ENCODE measurements at regions not wholly inside any gene's neighbourhood (a gene's known extent, or its start where the extent isn't known, plus 50 kb on each side); places are given as distances from the start of the nearest gene placed in this dataset.

DNA sequence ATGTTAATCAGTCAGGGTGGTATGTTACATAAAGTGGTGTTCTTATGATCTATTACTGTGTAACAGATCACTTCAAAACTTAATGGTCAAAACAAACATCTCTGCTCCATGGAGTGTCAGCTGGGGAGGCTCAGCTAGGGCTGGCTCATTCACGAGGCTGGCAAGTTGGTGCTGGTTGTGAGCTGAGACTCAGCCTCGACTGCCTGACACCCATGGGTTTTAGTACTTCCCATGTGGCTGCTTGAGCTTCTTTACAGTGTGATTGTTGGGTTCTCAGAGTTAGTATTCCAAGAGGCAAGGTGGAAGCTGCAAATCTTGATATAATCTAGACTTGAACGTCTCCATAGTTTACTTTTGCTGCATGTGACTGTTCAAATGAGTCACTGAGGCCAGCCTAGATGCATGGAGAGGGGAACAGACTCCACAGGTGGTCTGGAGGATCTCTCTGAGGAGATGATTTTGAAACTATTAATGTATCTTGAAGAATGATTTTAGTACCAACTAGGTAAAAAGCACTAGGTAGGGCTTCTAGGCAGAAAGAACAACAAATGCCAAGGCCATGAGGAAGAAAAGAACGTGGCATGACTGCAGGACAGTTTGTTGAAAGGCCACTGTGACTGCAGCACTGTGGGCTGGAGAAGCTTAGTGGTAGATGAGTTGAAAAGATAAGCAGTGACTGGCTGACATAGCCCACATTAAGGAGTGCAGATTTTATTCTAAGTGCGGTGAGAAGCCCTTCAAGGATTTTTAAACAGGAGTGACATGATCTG lies 281.1 kb upstream of the PROK2 start:
- no peak overlapping the region for H4K5ac ChIP-seq (ENCODE audit: insufficient read length, low read depth, low read length)
- H2BK12ac ChIP-seq (ENCODE audit: insufficient read length, low read depth, low read length), result no peak overlapping the region
- H3K27me3 ChIP-seq (ENCODE audit: insufficient read depth, low read length), result no peaks in the 10 kb centered on the region
- no peak overlapping the region for H3K23ac ChIP-seq (ENCODE audit: insufficient read length, low read depth, low read length)
- H3K9me3 ChIP-seq (ENCODE audit: control insufficient read depth, low read depth, low read length), result no peaks in the 10 kb centered on the region
- H3K14ac ChIP-seq (ENCODE audit: insufficient read depth, low read length), result no peak overlapping the region
- no peak overlapping the region for H2AFZ ChIP-seq (ENCODE audit: low read length)
- H2BK120ac ChIP-seq (ENCODE audit: low read depth, low read length, poor library complexity, severe bottlenecking), result no peak overlapping the region
- H3K4me1 ChIP-seq (ENCODE audit: insufficient read depth, low read length), result no peaks in the 10 kb centered on the region
- H3K27ac ChIP-seq (ENCODE audit: insufficient read length, low read depth, low read length), result no peak overlapping the region
- H2BK15ac ChIP-seq (ENCODE audit: low read depth, low read length), result no peak overlapping the region
- H3K4me1 Mint-ChIP-seq, result no peaks in the 10 kb centered on the region
- no peak overlapping the region for H3K9ac ChIP-seq (ENCODE audit: extremely low read depth, insufficient read length, low read length)
- H3T11ph ChIP-seq (ENCODE audit: low read length), result no peak overlapping the region
- DNase-seq, result no peak
- H3K36me3 Mint-ChIP-seq (ENCODE audit: insufficient read depth in 1 of 3, low read depth in 3 of 3), result peaks cover 2 to 18% (median 14%) of the 10 kb centered on the region in 3 experiments; a peak in 4 of 7 replicates
- H3K4me2 ChIP-seq (ENCODE audit: insufficient read depth, insufficient read length, low read length), result no peak overlapping the region
- no peaks in the 10 kb centered on the region for H3K27me3 Mint-ChIP-seq (ENCODE audit: low read depth)
- H3K79me1 ChIP-seq (ENCODE audit: insufficient read depth, low read depth, low read length, poor library complexity, severe bottlenecking), result no peaks in the 10 kb centered on the region
- no peaks in the 10 kb centered on the region for H3K79me2 ChIP-seq (ENCODE audit: insufficient read depth, low read length)
- H3K23me2 ChIP-seq (ENCODE audit: insufficient read length, low read depth, low read length, poor library complexity, severe bottlenecking), result no peaks in the 10 kb centered on the region
- H3K4me3 Mint-ChIP-seq, result no peak overlapping the region
- H2AK5ac ChIP-seq (ENCODE audit: insufficient read length, low read length), result no peak overlapping the region
- TF ChIP-seq, protein P1, sequence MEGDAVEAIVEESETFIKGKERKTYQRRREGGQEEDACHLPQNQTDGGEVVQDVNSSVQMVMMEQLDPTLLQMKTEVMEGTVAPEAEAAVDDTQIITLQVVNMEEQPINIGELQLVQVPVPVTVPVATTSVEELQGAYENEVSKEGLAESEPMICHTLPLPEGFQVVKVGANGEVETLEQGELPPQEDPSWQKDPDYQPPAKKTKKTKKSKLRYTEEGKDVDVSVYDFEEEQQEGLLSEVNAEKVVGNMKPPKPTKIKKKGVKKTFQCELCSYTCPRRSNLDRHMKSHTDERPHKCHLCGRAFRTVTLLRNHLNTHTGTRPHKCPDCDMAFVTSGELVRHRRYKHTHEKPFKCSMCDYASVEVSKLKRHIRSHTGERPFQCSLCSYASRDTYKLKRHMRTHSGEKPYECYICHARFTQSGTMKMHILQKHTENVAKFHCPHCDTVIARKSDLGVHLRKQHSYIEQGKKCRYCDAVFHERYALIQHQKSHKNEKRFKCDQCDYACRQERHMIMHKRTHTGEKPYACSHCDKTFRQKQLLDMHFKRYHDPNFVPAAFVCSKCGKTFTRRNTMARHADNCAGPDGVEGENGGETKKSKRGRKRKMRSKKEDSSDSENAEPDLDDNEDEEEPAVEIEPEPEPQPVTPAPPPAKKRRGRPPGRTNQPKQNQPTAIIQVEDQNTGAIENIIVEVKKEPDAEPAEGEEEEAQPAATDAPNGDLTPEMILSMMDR (conservative IDR thresholded peaks at IDR 0.05), result no peak
- WGBS (ENCODE audit: extremely low coverage, insufficient read length, low lambda C conversion rate), result no CpG with 5 or more reads among the region's 5 CpGs
- no peak overlapping the region for H3K4ac ChIP-seq (ENCODE audit: low read depth, low read length)
- H2BK20ac ChIP-seq (ENCODE audit: low read depth, low read length, poor library complexity, severe bottlenecking), result no peak overlapping the region
- H3K56ac ChIP-seq (ENCODE audit: insufficient read length, low read depth, low read length), result no peak overlapping the region
- no peaks in the 10 kb centered on the region for H4K20me1 ChIP-seq (ENCODE audit: control insufficient read depth, insufficient read depth, insufficient read length)
- H3K27ac Mint-ChIP-seq, result no peak overlapping the region
- no peak overlapping the region for H4K8ac ChIP-seq (replicated peaks; ENCODE audit: insufficient read length, low read depth, low read length)
- H2BK5ac ChIP-seq (ENCODE audit: insufficient read length, low read length), result no peak overlapping the region
- H4K91ac ChIP-seq (ENCODE audit: insufficient read length, low read depth, low read length), result no peak overlapping the region
- H3K18ac ChIP-seq (ENCODE audit: insufficient read length, low read depth, low read length), result no peak overlapping the region
- H3K9me3 Mint-ChIP-seq, result peaks cover 12 to 13% of the 10 kb centered on the region in 2 experiments

Measured in H9 (cell line).